Right lobe of liver (tissue), 4 donors: ENCODE measurements at regions not wholly inside any gene's neighbourhood (a gene's known extent, or its start where the extent isn't known, plus 50 kb on each side); places are given as distances from the start of the nearest gene placed in this dataset.
"Not testable (repeated sequence)": the region's sequence is repeated elsewhere in the genome, so short reads cannot be mapped to it uniquely, and the experiment has no call there.

Experiments
- POLR2A ChIP-seq: fragments of 450-650 bp; IDR thresholded peaks from one replicate; pipeline ENCODE4 v1.6.1; 2017; ENCODE audit warnings: antibody characterized with exemption, mild to moderate bottlenecking
- TF ChIP-seq, protein P1 (sequence below), 4 donors: fragments of 200-600 bp in 3 of 4; fragments of 450-650 bp in 1 of 4; IDR thresholded peaks; one replicate each; pipeline versions ENCODE4 v1.5.1 to v1.8.0; 2016 to 2022; ENCODE audit warnings: antibody characterized with exemption in 4 of 4, mild to moderate bottlenecking in 2 of 4
- donor health status: DM: no; HTN: no; CAD: no.
- donor health status: DM: no; HTN: no; CAD: no.
- donor health status: DM: no; HTN: yes; CAD: no.

DNA sequence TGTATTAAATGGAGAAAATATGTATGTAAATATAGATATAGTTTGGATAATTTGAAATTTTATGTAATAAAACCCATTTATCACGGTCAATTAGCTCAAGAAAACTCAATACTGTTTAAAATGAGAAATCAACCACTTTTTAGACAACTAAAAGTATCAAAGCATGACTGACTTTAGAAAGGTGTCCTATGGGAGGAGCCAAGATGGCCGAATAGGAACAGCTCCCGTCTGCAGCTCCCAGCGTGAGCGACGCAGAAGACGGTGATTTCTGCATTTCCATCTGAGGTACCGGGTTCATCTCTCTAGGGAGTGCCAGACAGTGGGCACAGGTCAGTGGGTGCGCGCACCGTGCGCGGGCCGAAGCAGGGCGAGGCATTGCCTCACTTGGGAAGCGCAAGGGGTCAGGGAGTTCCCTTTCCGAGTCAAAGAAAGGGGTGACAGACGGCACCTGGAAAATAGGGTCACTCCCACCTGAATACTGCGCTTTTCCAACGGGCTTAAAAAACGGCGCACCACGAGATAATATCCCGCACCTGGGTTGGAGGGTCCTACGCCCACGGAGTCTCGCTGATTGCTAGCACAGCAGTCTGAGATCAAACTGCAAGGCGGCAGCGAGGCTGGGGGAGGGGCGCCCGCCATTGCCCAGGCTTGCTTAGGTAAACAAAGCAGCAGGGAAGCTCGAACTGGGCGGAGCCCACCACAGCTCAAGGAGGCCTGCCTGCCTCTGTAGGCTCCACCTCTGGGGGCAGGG lies 182.8 kb upstream of the NECTIN3 start:
- TF ChIP-seq, protein P1, sequence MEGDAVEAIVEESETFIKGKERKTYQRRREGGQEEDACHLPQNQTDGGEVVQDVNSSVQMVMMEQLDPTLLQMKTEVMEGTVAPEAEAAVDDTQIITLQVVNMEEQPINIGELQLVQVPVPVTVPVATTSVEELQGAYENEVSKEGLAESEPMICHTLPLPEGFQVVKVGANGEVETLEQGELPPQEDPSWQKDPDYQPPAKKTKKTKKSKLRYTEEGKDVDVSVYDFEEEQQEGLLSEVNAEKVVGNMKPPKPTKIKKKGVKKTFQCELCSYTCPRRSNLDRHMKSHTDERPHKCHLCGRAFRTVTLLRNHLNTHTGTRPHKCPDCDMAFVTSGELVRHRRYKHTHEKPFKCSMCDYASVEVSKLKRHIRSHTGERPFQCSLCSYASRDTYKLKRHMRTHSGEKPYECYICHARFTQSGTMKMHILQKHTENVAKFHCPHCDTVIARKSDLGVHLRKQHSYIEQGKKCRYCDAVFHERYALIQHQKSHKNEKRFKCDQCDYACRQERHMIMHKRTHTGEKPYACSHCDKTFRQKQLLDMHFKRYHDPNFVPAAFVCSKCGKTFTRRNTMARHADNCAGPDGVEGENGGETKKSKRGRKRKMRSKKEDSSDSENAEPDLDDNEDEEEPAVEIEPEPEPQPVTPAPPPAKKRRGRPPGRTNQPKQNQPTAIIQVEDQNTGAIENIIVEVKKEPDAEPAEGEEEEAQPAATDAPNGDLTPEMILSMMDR (IDR thresholded peaks at IDR 0.05) = not testable (repeated sequence)
- not testable (repeated sequence) for TF ChIP-seq POLR2A
